OCI-LY7 (cell line): ENCODE measurements at regions not wholly inside any gene's neighbourhood (a gene's known extent, or its start where the extent isn't known, plus 50 kb on each side); places are given as distances from the start of the nearest gene placed in this dataset.

Source experiments
- EZH2phosphoT487 ChIP-seq: fragments of 200-600 bp; sonication (generic); IDR thresholded peaks from 2 replicates; pipeline ENCODE4 v1.6.1; 2018; ENCODE audit warnings: low read depth, borderline replicate concordance, mild to moderate bottlenecking, mixed run types, antibody characterized with exemption, low read length, moderate library complexity, mixed read lengths
- TF ChIP-seq, protein P1 (sequence below): fragments of 200-600 bp; sonication (generic); conservative IDR thresholded peaks from 2 replicates; pipeline ENCODE4 v1.5.1; 2014; ENCODE audit warnings: mild to moderate bottlenecking, antibody characterized with exemption, low read length, moderate library complexity, mixed read lengths

DNA sequence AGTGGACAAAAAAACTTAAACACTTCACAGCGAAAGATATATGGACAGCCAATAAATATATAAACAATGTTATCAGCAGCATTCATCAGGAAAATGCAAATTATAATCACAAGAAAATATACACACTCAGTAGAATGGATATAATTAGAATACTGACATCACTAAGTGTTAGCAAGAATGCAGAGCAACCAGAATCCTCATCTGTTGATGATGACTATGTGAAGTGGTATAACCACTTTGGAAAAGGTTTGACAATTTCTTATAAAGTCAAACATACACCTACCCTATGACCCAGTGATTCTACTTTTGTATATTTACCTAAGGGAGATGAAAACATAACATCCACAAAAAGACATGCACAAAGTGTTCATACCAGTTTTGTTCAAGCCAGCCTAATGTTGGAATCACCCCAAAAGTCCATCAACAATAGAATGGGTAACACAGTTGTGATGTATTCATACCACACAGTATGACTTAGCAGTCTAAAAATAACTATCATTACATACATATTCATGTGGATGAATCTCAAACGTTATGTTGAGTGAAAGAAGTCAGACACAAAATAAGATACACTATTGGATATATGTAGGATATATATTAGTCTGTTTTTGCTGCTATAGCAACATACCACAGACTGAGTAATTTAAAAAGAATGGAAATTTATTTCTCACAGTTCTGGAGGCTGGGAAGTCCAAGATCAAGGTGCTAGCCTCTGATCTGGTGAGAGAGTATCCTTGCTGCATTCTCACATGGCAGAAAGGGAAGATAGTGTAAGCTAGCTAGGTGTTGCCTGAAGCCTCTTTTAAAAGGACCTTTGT lies 148.8 kb upstream of the ADAMTSL1 start:
- TF ChIP-seq, protein P1, sequence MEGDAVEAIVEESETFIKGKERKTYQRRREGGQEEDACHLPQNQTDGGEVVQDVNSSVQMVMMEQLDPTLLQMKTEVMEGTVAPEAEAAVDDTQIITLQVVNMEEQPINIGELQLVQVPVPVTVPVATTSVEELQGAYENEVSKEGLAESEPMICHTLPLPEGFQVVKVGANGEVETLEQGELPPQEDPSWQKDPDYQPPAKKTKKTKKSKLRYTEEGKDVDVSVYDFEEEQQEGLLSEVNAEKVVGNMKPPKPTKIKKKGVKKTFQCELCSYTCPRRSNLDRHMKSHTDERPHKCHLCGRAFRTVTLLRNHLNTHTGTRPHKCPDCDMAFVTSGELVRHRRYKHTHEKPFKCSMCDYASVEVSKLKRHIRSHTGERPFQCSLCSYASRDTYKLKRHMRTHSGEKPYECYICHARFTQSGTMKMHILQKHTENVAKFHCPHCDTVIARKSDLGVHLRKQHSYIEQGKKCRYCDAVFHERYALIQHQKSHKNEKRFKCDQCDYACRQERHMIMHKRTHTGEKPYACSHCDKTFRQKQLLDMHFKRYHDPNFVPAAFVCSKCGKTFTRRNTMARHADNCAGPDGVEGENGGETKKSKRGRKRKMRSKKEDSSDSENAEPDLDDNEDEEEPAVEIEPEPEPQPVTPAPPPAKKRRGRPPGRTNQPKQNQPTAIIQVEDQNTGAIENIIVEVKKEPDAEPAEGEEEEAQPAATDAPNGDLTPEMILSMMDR, result no peak
- no peak for TF ChIP-seq EZH2phosphoT487
